Fibroblast of villous mesenchyme (primary cell): ENCODE measurements at regions not wholly inside any gene's neighbourhood (a gene's known extent, or its start where the extent isn't known, plus 50 kb on each side); places are given as distances from the start of the nearest gene placed in this dataset.

ENCODE experiments used
- DNase-seq: peaks from one replicate; pipeline ENCODE4 v3.0.0-alpha.2; 2010; ENCODE audit warnings: low read depth
- H3K4me3 ChIP-seq: 2 replicates; pipeline ENCODE4 v1.5.1; 2011; ENCODE audit warnings: low read depth, mild to moderate bottlenecking, low read length
- CTCF ChIP-seq: IDR thresholded peaks from 2 replicates; pipeline ENCODE4 v1.5.1; 2012; ENCODE audit warnings: low read depth, mild to moderate bottlenecking, low read length; ENCODE audit not compliant: insufficient read depth

DNA sequence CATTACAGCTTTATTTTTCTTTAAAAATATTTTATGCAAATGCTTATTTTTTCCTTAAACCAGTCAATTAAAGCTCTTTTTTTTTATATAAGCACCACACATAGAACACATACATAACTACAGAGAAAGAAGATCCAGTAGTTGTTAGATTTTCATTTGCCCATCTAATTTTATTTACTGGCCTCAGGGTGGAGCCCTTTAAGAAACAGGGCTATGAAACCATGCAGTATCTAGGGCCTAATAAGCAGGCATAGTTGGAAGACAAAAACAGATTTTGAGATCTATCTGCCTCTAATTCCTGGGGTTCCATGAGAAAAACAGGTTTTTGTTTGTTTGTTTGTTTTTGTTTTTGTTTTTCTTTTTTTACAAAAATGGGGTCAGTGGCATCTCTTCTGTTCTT, 120.6 kb downstream of the BCHE start:
- no peak for DNase-seq
- no peak for TF ChIP-seq CTCF
- H3K4me3 ChIP-seq, result no peak overlapping the region

GRCh38 chr3:165713479-165713878, 123.7 kb downstream of the BCHE start:
- TF ChIP-seq CTCF, result no peak
- no peak for DNase-seq
- no peak overlapping the region for H3K4me3 ChIP-seq

DNA sequence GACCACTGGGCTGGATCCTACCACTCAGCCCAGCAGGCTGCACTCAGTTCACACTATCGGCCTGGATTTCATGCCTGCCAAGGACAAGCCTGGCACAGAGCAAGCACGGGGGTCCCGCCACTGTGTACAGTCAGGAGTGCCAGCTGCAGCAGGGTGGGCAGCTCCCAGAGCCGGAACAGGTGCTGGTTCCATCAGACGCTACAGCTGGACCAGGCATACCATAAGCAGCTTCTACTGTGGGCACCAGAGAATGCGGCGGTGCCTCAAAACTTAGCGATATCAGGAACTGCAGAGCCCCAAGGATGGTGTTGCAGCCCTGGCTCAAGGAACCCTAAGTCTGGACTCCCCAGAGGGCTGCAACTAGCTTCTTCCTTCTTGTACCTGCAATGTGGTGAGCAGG, 124.8 kb downstream of the BCHE start:
- no peak overlapping the region for H3K4me3 ChIP-seq
- no peak for DNase-seq
- TF ChIP-seq CTCF, result no peak

DNA sequence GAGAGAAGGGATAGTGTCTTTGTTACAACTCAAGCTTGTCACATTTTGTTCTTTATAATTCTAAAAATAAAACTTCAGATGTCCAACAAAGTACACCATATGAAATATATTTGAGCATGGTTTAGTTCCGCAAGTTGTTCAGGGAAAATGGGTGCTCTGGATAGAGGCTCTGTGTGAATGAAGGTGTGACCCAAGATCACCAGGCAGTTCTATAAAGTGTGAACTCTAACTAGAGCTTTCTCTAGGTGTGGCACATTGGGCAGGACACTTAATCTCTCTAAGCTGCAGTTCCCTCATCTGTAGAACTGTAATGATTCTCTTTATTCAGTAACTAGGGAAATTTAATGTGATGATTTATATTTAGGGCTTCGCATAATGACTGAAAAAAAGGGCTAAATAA, 139.3 kb downstream of the BCHE start:
- no peak for TF ChIP-seq CTCF
- no peak for DNase-seq
- H3K4me3 ChIP-seq, result no peak overlapping the region

GRCh38 chr3:165696496-165696895, 140.7 kb downstream of the BCHE start:
- no peak for TF ChIP-seq CTCF
- H3K4me3 ChIP-seq, result no peak overlapping the region
- DNase-seq, result no peak

DNA sequence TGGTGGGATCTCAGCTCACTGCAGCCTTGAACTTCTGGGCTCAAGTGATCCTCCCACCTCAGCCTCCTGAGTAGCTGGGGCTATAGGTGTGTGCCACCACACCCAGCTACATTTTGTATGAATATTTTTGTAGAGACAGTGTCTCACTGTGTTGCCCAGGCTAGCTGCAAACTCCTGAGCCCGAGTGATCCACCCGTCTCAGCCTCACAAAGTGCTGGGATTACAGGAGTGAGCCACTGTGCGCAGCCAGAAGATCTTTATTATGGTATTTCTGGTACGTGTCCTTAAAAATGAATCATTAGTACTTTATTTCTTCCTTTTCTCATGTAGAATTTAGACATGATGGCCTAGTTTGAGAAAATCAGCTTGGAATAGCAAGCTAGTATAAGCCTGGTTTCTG, 153.3 kb downstream of the BCHE start:
- TF ChIP-seq CTCF, result no peak
- no peak for DNase-seq

DNA sequence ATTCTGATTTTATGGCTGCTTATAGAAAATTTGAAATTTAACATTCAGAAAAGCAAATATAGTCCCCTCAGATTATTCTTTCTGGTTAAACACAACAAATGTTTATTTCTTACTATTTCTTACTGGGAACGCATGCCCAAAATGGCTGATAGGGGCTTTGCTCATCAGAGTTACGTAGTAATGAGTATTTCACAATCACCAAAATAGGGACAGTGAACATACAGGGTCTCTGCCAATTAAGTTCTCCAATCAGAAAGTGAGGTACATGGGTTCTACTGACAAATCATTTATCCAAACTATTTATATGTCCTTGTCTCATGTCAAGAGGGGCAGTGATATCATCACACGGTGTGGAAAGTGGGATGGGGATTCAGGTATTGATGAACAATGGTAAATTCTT, 154.5 kb downstream of the BCHE start:
- no peak overlapping the region for H3K4me3 ChIP-seq
- no peak for TF ChIP-seq CTCF
- no peak for DNase-seq

More for the DNA sequence above, 153.3 kb downstream of the BCHE start:
- H3K4me3 ChIP-seq, result no peak overlapping the region
